Stimulated activated CD4-positive, alpha-beta T cell treated with anti-CD3 and anti-CD28 coated beads, Interleukin-1b, Interleukin-23, amount 100 ng/mL, for 1 hour (primary cell): ENCODE measurements at regions not wholly inside any gene's neighbourhood (a gene's known extent, or its start where the extent isn't known, plus 50 kb on each side); places are given as distances from the start of the nearest gene placed in this dataset.

Source experiments
- DNase-seq, 2 donors: peaks; one replicate each; pipeline ENCODE4 v3.0.0-alpha.2; 2020; ENCODE audit warnings: low read depth in 2 of 2

DNA sequence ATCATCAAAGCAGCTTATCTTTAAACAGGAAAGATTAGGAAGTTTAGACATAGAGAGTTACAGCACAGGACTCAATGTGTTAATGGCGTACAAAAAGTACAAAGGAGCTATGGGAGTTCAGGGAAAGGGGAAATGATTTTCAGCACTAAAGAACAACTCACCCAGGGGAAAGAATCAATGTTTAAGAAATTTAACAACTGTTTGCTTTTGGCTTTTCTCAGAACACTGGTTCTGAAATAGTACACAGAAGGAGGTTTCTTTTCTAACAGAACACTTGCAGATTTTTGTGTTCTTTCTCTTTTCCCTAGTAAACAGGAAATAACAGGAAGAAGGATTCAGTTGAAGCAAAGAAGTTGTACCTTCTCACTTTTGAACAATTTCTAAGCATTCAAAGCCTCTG is 71.3 kb upstream of the GHR start:
- DNase-seq = no peak

DNA sequence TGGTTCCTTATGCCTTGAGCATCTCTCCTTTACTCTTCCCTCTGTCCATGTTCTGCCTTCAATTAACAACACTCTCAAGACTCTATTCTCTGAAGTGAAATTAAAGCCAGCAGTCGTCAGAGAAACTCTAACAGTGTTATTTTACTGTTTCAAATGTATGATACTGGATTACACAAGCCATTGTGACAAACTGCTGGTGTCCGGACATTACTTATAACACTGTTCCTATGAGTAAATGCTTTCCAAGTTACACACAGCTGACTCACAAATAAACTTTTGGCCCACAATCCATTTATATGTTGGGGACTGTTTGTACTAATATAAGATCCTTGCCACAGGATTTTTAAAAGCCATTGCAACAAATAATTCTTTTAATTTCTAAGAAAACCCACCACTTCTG is 63.2 kb upstream of the GHR start:
- DNase-seq = no peak

DNA sequence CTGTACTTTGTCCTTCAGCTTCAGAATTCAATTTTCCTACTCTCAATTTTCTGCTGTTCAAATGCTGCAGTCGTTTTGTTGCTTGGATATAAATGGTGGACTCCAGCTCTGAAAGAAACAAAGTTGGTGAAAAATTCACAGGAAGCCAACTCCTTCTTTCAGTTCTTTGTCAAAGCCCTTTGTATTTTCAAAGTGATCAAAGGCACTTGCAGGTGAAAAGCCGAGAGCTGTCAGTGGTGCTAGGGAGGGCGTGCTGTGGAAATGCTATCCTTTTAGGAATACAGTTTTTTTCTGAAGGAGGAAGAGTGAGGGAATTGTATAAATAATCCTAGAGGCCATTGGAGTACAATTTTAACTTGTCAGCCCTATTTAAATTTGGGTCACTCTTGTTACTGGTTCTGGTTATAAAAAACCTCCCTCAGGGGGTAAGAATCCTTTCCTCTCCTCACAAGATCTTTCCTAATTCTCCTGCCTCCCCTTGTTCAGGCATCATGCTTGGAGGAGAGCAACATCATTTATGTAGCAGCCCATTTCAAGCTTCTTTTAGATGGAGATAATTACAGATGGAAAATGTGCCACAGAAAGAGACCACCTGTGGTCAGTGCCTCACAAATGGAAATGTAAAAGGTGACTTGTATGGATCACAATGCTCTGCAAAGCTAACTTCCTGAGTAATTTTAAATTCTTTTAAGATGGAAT is 62.5 kb upstream of the GHR start:
- no peak for DNase-seq

DNA sequence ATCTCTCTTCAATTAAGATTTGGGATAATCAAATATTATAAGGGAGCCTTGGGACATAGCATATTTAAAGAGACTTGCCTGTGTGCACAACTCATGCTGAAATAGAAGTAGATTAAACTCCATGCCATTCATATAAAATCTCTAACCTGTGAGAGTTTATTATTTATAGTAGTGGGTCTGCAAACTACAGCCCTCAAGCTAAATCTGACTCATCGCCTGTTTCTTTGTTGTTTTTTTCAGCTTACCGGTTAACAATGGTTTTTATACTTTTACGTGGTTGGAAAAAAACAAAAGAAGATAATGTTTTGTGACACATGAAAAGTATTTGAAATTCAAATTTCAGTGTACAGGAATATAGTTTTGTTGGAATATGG is 61.9 kb upstream of the GHR start:
- no peak for DNase-seq

DNA sequence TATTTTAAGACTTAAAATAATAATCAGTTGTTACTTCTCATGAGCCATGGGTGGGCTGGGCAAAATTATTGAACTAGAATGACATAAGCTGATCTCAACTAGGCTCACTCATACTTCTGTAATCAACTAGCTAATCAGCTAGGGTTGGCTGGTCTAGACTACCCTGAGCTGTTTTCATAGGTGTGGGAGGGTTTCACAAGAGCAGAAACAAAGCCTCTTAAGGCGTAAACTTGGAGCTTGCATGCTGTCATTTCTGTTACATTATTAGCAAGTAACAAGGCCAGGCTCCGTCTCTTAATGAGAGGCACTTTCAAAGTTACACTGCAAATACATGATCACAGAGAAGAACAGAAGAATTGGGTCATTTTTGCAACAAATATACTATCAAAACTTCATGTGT is 57.2 kb upstream of the GHR start:
- DNase-seq = no peak
